Inflammatory macrophage treated with lipopolysaccharide for 1 hour (primary cell): ENCODE measurements at regions not wholly inside any gene's neighbourhood (a gene's known extent, or its start where the extent isn't known, plus 50 kb on each side); places are given as distances from the start of the nearest gene placed in this dataset.
"Not testable (repeated sequence)": the region's sequence is repeated elsewhere in the genome, so short reads cannot be mapped to it uniquely, and the experiment has no call there.

Experiments
- DNase-seq, 2 donors: peaks; one replicate each; pipeline ENCODE4 v3.0.0-alpha.2; 2020 to 2022

DNA sequence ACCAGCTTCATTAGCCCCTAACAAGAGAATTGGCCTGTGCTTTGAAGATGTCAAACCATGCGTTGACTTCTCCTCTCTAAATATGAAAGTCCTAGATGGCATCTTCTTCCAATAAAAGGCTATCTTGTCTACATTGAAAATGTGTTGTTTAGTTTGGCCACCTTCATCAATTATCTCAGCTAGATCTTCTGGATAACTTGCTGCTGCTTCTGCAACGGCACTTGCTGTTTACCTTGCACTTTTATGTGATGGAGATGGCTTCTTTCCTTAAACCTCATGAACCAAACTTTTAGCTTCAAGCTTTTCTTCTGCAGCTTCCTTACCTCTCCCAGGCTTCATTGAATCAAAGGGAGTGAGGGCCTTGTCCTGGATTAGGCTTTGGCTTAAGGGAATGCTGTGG lies 58.6 kb upstream of the CSNK1E start:
- DNase-seq = not testable (repeated sequence)

DNA sequence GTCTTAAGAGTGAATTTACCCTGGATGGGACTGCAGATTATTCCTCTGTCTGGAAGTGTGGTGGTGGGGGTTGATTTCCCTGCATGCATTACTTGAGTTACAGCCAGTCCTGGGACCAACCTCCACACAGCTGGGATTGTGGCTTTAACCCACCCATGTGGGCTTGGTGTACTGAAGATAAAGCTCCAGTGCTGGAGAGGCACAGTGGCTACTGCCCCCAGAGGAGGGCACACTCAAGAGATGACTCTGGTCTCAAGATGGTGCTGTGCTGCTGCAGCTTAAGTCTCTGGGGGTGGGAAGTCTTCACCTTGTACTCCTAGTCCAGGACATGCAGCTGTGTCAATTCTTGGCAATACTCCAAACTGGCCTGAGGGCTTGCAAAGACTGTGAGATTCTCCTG lies 57.8 kb upstream of the CSNK1E start:
- not testable (repeated sequence) for DNase-seq

DNA sequence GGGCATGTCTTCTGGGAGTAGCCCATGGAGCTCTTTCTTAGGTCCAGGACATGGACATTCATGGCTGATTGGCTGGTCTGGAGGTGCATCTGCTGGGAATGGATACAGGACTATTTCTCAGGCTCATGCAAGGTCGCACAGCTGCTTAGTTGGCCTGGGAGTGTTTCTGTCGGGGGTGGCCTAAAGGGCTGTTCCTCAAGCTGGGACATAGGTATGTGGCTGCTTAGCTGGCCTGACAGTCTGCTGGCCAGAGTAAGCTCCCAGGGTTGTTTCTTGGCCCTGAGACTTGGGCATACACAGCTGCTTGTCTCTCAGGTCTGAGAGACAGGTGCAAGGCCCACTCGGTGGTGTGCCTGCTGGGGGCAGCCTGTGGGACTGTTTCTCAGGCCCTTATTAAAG lies 57.2 kb upstream of the CSNK1E start:
- not testable (repeated sequence) for DNase-seq

DNA sequence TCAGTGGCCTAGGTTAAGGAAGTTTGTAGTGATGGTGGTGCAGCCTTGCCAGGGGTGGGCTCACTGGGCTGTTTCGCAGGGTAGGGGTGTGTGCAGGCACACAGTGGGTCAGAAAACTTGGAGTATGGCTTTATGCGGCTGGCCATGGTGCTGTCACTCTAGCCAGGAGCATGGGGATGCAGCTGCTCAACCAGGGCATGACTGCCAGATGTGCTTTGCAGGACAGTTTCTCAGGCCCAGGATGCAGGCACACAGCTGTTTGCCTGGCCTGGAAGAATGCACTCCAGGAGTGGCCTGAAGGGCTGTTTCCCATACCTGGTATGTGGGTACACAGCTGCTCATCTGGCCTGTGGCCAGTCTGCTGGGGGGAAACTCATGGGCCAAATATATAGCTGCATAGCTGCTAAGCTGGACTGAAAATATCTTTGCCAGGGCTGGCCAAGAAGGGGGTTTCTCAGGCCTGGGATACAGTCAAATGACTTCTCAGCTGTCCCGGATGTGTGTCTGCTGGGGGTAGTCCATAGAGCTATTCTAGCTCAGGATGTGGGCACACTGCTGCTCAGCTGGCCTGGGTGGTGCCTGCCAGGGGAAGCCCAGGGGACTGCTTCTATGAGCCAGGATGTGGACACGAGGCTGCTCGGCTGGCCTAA lies 56.7 kb upstream of the CSNK1E start:
- DNase-seq = not testable (repeated sequence)

- DNase-seq = not testable (repeated sequence)
Observed at GRCh38 chr22:38372665-38373064, 55.4 kb upstream of the CSNK1E start.

DNA sequence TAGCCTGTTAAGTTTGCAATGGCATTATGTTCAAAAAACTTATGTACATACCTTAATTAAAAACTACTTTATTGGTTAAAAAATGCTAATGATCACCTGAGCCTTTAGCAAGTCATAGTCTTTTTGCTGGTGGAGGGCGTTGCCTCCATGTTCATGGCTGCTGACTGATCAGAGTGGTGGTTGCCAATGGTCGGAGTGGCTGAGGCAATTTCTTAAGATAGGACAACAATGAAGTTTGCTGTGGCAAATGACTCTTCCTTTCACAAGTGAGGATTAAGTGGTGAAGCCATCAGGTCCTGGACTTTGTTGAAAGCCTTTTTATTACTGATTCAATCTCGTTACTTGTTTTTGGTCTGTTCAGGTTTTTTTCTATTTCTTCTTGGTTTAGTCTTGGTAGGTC lies 53.3 kb upstream of the CSNK1E start:
- not testable (repeated sequence) for DNase-seq

GRCh38 chr22:38369132-38369531 lies 51.9 kb upstream of the CSNK1E start:
- DNase-seq = peak; percentile 23
